Activated naive CD8-positive, alpha-beta T cell (primary cell): ENCODE measurements at regions not wholly inside any gene's neighbourhood (a gene's known extent, or its start where the extent isn't known, plus 50 kb on each side); places are given as distances from the start of the nearest gene placed in this dataset.

Experiments used
- H3K27ac Mint-ChIP-seq: one replicate; pipeline ENCODE4 v1.8.0; 2021; ENCODE audit warnings: mixed read lengths
- H3K27me3 Mint-ChIP-seq: one replicate; pipeline ENCODE4 v1.8.0; 2021; ENCODE audit warnings: mixed read lengths
- H3K36me3 Mint-ChIP-seq: one replicate; pipeline ENCODE4 v1.8.0; 2021; ENCODE audit warnings: mixed read lengths
- H3K4me1 Mint-ChIP-seq: one replicate; pipeline ENCODE4 v1.8.0; 2021; ENCODE audit warnings: low read depth, mixed read lengths
- H3K4me3 Mint-ChIP-seq: one replicate; pipeline ENCODE4 v1.8.0; 2021; ENCODE audit warnings: mild to moderate bottlenecking, mixed read lengths
- H3K9me3 Mint-ChIP-seq: one replicate; pipeline ENCODE4 v1.8.0; 2021; ENCODE audit warnings: low read depth, mixed read lengths

DNA sequence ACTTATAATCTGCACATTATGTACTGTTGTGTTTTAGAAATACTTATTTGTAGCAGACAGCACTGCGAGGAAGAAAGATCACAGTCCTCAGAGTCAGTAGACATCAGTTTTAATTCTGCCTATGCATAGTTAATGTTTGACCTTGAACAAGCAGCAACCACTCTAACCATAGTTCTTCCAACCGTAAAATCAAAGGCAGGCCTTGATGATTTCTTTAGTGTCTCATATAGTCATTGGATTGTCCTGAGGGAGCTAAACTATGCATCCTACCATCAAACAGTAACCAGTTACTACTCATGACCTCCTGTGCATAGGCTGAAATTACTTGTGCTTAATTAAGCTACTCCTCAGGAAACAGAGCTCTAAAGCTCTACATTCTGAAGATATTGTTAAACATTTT is 294.8 kb upstream of the STXBP5 start:
- Mint-ChIP-seq H3K27me3 (peaks cover 5% of the 10 kb centered on the region), H3K27ac (no peak overlapping the region), H3K4me1 (peaks cover 6% of the 10 kb centered on the region), H3K36me3 (no peaks in the 10 kb centered on the region), H3K9me3 (no peaks in the 10 kb centered on the region), H3K4me3 (no peak overlapping the region)

DNA sequence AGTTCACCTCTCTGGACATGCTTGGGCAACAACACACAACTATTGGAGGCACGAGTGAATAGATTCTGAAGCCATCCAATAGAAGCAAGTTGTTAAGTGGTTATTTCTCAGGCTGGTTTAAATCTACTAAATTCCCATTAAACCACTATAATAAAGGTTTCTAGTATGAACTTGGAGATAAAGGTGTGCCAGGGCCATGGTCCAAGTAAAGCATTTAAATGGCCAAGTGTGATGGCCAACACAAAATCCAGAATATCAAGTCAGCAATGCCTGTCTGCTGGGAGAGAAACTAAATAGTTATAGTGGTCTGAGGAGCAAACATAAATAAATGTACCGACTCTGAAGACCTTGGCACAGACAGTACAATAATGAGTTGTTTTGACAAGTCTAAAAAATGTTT is 294.3 kb upstream of the STXBP5 start:
- Mint-ChIP-seq H3K4me1 (peaks cover 9% of the 10 kb centered on the region), H3K27ac (no peak overlapping the region), H3K36me3 (no peaks in the 10 kb centered on the region), H3K9me3 (no peaks in the 10 kb centered on the region), H3K4me3 (no peak overlapping the region), H3K27me3 (peaks cover 5% of the 10 kb centered on the region)

DNA sequence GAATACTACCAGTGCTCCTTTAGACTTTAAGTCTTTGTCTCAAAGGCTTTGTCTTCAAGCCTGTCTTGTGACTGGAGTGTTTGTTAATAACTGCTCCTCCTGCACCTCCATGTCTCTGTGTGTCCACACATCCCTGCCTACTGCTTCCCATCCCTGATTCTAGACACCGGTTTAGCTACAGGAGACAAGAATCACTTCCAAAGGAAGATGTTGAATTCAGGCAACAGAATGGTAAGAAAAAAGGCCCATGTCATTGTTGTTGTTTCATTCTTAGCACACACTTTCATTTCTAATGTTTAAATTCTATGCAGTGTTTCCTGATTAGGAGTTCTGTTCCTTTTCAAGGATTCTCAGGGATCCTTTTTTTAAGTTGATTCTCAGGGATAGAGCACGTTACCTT is 293.6 kb upstream of the STXBP5 start:
- peaks cover 9% of the 10 kb centered on the region for H3K4me1 Mint-ChIP-seq
- H3K36me3 Mint-ChIP-seq, result no peaks in the 10 kb centered on the region
- H3K4me3 Mint-ChIP-seq, result no peak overlapping the region
- H3K27me3 Mint-ChIP-seq, result peaks cover 5% of the 10 kb centered on the region
- H3K9me3 Mint-ChIP-seq, result no peaks in the 10 kb centered on the region
- no peak overlapping the region for H3K27ac Mint-ChIP-seq

- peaks cover 9% of the 10 kb centered on the region for H3K4me1 Mint-ChIP-seq
- peaks cover 5% of the 10 kb centered on the region for H3K27me3 Mint-ChIP-seq
- H3K27ac Mint-ChIP-seq, result no peak overlapping the region
- no peaks in the 10 kb centered on the region for H3K9me3 Mint-ChIP-seq
- no peaks in the 10 kb centered on the region for H3K36me3 Mint-ChIP-seq
- no peak overlapping the region for H3K4me3 Mint-ChIP-seq
Observed at GRCh38 chr6:146911635-146912215, 292.5 kb upstream of the STXBP5 start.

DNA sequence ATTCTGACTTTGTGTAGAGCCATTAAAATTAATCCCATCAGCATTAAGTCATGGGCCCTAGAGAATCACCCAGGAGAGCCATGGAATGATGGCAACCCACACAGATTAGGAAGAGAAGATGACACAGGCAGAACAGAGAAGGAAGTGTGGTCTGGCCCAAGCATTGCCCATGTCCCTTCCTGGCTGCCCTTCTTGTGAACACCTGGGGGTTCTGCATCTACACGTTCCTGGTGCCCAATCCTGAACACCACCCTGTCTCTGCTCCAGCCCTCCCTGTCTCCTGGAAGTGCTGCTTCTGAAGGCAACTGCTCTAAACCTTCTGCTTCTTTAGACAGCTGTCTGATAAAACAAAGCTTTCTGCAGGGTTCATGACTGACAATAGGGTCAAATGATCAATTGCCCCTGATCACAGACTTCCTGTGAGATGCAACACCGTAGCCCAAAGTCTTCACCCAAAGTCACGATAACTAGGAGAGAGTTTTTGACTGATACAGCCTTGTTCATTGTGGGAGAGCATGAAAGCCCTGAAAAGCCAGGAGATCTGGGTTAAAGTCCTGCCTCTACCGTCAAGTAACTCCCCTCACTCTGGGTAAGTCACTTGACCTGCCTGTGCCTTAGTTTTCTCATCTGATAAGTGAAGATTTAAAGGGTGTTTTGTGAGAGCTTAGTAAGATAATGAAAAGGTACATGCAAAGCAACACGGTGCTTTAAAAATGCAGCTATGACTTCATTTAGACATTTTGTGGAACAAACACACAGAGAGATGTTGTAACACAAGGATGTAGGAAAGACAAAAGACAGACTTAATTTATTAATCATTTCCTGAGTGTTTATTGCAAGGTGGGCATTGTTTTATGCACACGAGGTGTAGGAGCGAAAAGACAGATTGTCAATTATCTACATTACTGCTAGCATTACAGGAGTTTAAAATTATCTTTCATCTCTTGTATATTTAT is 291.2 kb upstream of the STXBP5 start:
- Mint-ChIP-seq H3K27me3 (peaks cover 7% of the 10 kb centered on the region), H3K9me3 (no peaks in the 10 kb centered on the region), H3K36me3 (peaks cover 2% of the 10 kb centered on the region), H3K4me1 (peaks cover 9% of the 10 kb centered on the region), H3K4me3 (no peak overlapping the region), H3K27ac (no peak overlapping the region)

GRCh38 chr6:146913842-146914488 is 290.3 kb upstream of the STXBP5 start:
- Mint-ChIP-seq H3K27me3 (peaks cover 7% of the 10 kb centered on the region), H3K9me3 (no peaks in the 10 kb centered on the region), H3K36me3 (peaks cover 2% of the 10 kb centered on the region), H3K4me3 (no peak overlapping the region), H3K27ac (no peak overlapping the region), H3K4me1 (peaks cover 9% of the 10 kb centered on the region)

GRCh38 chr6:146914489-146915483 is 289.4 kb upstream of the STXBP5 start:
- Mint-ChIP-seq H3K4me3 (no peak overlapping the region), H3K9me3 (no peaks in the 10 kb centered on the region), H3K27ac (no peak overlapping the region)

DNA sequence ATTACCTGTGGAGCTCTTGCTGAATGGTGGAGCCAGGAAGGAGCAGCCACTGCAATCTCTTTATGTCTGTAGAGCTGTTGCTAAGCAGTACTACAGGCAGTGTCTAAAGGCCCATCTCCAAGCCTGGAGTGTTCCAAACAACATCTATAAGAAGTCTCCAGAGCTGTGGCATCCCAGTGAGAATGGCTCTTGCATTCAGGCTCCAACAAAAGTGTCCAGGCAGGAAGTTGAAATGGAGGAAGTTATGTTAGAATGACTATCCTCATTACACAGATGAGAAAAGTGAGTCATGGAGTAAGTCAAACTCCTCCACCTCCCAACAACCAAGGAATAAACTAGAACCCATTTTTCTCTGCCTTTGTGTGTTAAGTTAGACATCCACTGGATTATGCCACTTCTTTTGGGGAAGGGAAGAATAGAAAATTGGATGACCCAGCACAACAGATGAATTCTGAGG is 288.5 kb upstream of the STXBP5 start:
- Mint-ChIP-seq H3K36me3 (peaks cover 2% of the 10 kb centered on the region), H3K4me1 (peaks cover 9% of the 10 kb centered on the region), H3K9me3 (no peaks in the 10 kb centered on the region), H3K27me3 (peaks cover 7% of the 10 kb centered on the region), H3K4me3 (no peak overlapping the region), H3K27ac (no peak overlapping the region)

More at GRCh38 chr6:146914489-146915483, 289.4 kb upstream of the STXBP5 start:
- Mint-ChIP-seq H3K36me3 (peaks cover 2% of the 10 kb centered on the region), H3K4me1 (peaks cover 9% of the 10 kb centered on the region), H3K27me3 (peaks cover 7% of the 10 kb centered on the region)

DNA sequence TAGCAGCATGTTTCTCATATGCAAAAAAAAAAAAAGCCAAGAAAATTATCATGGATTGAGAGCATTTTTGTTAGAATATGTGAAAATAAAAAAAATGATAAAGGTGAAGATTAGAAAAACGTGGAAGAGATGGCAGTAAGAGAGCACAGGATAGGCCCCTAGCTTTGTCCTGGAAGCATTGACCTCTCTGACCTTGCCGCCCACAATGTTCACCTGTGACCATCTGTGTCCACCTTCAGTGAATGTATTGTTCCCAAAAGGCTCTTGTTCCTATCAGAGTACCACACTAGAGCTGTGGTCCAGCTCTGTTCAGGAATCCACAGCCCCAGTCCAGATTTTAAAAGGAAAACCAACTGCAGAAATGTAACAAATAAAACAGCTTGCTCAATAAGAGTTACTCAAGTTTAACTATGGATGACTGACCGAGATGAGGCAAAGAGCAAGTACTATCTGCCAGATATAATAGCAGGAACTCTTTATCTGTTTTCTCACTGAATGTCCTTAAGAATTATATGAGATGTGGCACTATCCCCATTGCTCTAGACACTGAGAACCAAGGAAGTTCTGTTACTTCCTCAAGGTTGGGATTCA is 287.7 kb upstream of the STXBP5 start:
- Mint-ChIP-seq H3K4me3 (no peak overlapping the region), H3K27ac (no peak overlapping the region), H3K4me1 (peaks cover 9% of the 10 kb centered on the region), H3K36me3 (peaks cover 2% of the 10 kb centered on the region), H3K27me3 (peaks cover 7% of the 10 kb centered on the region), H3K9me3 (no peaks in the 10 kb centered on the region)

DNA sequence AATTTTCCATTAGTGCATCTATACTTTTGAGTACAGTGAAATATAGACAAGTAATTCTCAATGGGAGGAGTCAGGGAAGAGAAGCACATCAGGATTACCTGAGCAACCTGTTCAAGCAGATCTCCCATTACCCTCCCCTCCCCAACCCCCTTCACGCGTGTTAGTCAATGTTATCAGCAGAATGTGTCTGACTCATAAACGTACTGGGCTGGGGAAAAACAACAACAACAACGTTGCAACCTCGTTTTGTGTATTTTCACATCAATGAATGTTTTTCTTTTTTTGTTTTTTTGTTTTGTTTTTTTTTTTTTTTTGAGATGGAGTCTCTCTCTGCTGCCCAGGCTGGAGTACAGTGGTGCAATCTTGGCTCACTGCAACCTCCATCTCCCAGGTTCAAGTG is 287.0 kb upstream of the STXBP5 start:
- H3K27ac Mint-ChIP-seq, result no peak overlapping the region
- no peaks in the 10 kb centered on the region for H3K9me3 Mint-ChIP-seq
- peaks cover 7% of the 10 kb centered on the region for H3K27me3 Mint-ChIP-seq
- H3K4me3 Mint-ChIP-seq, result no peak overlapping the region
- peaks cover 9% of the 10 kb centered on the region for H3K4me1 Mint-ChIP-seq
- peaks cover 2% of the 10 kb centered on the region for H3K36me3 Mint-ChIP-seq

DNA sequence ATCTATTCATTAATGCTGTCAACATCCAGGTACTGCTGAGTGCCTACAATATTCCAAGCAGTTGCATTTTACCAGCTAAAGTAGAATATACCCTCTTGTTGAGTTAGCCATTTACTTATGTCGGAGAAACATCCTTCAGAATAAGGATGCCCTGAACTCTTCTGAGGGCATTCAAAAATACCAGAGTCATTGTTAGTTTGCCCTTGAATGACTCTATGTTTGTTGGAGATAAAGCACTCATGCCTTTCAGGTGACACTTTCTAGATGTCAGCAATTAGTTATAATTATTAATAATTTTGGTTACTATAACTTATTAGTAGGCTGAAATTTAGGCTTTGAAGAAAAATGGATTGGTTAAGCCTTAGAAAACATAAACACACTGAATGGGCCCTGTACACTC is 286.2 kb upstream of the STXBP5 start:
- H3K9me3 Mint-ChIP-seq, result no peaks in the 10 kb centered on the region
- no peak overlapping the region for H3K27ac Mint-ChIP-seq
- H3K27me3 Mint-ChIP-seq, result peaks cover 7% of the 10 kb centered on the region
- H3K4me3 Mint-ChIP-seq, result no peak overlapping the region
- H3K4me1 Mint-ChIP-seq, result peaks cover 9% of the 10 kb centered on the region
- H3K36me3 Mint-ChIP-seq, result peaks cover 2% of the 10 kb centered on the region

DNA sequence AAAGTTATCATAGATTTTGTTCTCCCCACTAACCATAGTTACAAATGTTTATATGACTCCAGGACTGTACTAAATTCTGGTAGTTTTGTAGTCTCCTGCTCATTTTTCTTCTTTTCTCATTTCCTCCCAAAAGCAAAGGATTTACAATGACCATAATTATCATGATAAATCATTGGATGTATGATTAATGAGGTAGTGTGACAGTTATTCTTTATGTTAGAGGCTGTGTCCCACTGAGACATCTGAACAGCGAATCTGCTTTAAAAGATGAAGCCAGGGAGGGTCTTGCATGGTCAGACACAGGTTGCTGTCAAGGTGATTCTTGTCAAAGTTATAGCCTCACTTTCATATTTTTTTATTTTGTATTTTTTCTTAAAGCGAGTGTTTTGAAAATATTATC is 285.2 kb upstream of the STXBP5 start:
- no peaks in the 10 kb centered on the region for H3K9me3 Mint-ChIP-seq
- H3K4me3 Mint-ChIP-seq, result no peak overlapping the region
- peaks cover 6% of the 10 kb centered on the region for H3K4me1 Mint-ChIP-seq
- no peak overlapping the region for H3K27ac Mint-ChIP-seq
- peaks cover 5% of the 10 kb centered on the region for H3K27me3 Mint-ChIP-seq
- H3K36me3 Mint-ChIP-seq, result peaks cover 2% of the 10 kb centered on the region

GRCh38 chr6:146923205-146923833 is 280.9 kb upstream of the STXBP5 start:
- H3K36me3 Mint-ChIP-seq, result no peaks in the 10 kb centered on the region
- H3K27me3 Mint-ChIP-seq, result no peaks in the 10 kb centered on the region
- H3K27ac Mint-ChIP-seq, result no peak overlapping the region
- no peaks in the 10 kb centered on the region for H3K9me3 Mint-ChIP-seq
- no peak overlapping the region for H3K4me3 Mint-ChIP-seq
- no peaks in the 10 kb centered on the region for H3K4me1 Mint-ChIP-seq

GRCh38 chr6:146925846-146926245 is 278.4 kb upstream of the STXBP5 start:
- H3K27me3 Mint-ChIP-seq, result no peaks in the 10 kb centered on the region
- no peaks in the 10 kb centered on the region for H3K9me3 Mint-ChIP-seq
- H3K27ac Mint-ChIP-seq, result no peak overlapping the region

More at GRCh38 chr6:146925846-146926245, 278.4 kb upstream of the STXBP5 start:
- Mint-ChIP-seq H3K4me3 (no peak overlapping the region), H3K4me1 (no peaks in the 10 kb centered on the region), H3K36me3 (no peaks in the 10 kb centered on the region)
